PC-3 (cell line): ENCODE measurements at regions not wholly inside any gene's neighbourhood (a gene's known extent, or its start where the extent isn't known, plus 50 kb on each side); places are given as distances from the start of the nearest gene placed in this dataset.

ENCODE experiments used
- ATAC-seq: fragments of 200-7000 bp; cut with Tn5 transposase; 2 replicates; pipeline ENCODE4 v1.9.1; 2020; ENCODE audit warnings: mild to moderate bottlenecking, moderate library complexity
- BruUV-seq: library from RNA; stranded (reverse); fragments of 400-500 nt; replicated peaks from 2 replicates; lab custom pipeline; 2021; lab: Mats Ljungman, UMichigan
- CTCF ChIA-PET: fragments of 300-600 bp; sonication (Branson Sonifier 250); formaldehyde crosslinking; loops from one replicate; lab custom pipeline; 2022; ENCODE audit warnings: antibody characterized with exemption; lab: Charles Lee
- POLR2A ChIA-PET: fragments of 300-600 bp; sonication (Branson Sonifier 250); formaldehyde crosslinking; loops from one replicate; lab custom pipeline; 2022; ENCODE audit warnings: antibody characterized with exemption; ENCODE audit not compliant: unreplicated experiment; lab: Charles Lee
- DNase-seq: peaks from one replicate; pipeline ENCODE4 v3.0.0-alpha.2; 2015
- H2AFZ ChIP-seq: fragments of 300-600 bp; sonication (generic); 2 replicates; pipeline ENCODE4 v1.6.0; 2016; ENCODE audit warnings: antibody characterized with exemption, low read length
- H3F3A ChIP-seq: fragments of 300-600 bp; sonication (generic); one replicate; pipeline ENCODE4 v1.6.0; 2017; ENCODE audit warnings: antibody characterized with exemption, low read length, control low read depth, mild to moderate bottlenecking; ENCODE audit not compliant: unreplicated experiment
- H3K27ac ChIP-seq: fragments of 300-600 bp; sonication (generic); 2 replicates; pipeline ENCODE4 v1.5.1; 2016; ENCODE audit warnings: mild to moderate bottlenecking, low read length
- H3K27me3 ChIP-seq: fragments of 300-600 bp; sonication (generic); 2 replicates; pipeline ENCODE4 v1.6.1; 2016; ENCODE audit warnings: low read length, mixed read lengths
- H3K36me3 ChIP-seq: fragments of 300-600 bp; sonication (generic); 2 replicates; pipeline ENCODE4 v1.6.1; 2016; ENCODE audit warnings: low read depth, mixed run types, low read length, mixed read lengths
- H3K4me1 ChIP-seq: fragments of 300-600 bp; sonication (generic); 2 replicates; pipeline ENCODE4 v1.5.1; 2016; ENCODE audit warnings: low read length; ENCODE audit not compliant: insufficient read depth
- H3K4me2 ChIP-seq: fragments of 300-600 bp; sonication (generic); 2 replicates; pipeline ENCODE4 v1.6.0; 2016; ENCODE audit warnings: low read length
- H3K4me3 ChIP-seq: fragments of 300-600 bp; sonication (generic); 2 replicates; pipeline ENCODE4 v1.5.1; 2016; ENCODE audit warnings: mild to moderate bottlenecking, low read length, mixed read lengths
- H3K79me2 ChIP-seq: fragments of 300-600 bp; sonication (generic); 2 replicates; pipeline ENCODE4 v1.6.1; 2017; ENCODE audit warnings: low read length, mixed read lengths
- H3K9ac ChIP-seq: fragments of 300-600 bp; sonication (generic); 2 replicates; pipeline ENCODE4 v1.6.0; 2016; ENCODE audit warnings: mild to moderate bottlenecking, low read length
- H3K9me2 ChIP-seq: fragments of 300-600 bp; sonication (generic); replicated peaks from 2 replicates; pipeline ENCODE4 v1.6.1; 2016; ENCODE audit warnings: mixed run types, low read length, mixed read lengths
- H3K9me3 ChIP-seq: fragments of 300-600 bp; sonication (generic); 2 replicates; pipeline ENCODE4 v1.6.1; 2016; ENCODE audit warnings: low read length, mixed read lengths
- H4K20me1 ChIP-seq: fragments of 300-600 bp; sonication (generic); 2 replicates; pipeline ENCODE4 v1.6.1; 2016; ENCODE audit warnings: low read length, mixed read lengths
- CTCF ChIP-seq: fragments of 300-600 bp; sonication (generic); conservative IDR thresholded peaks from 2 replicates; pipeline ENCODE4 v1.5.1; 2017; ENCODE audit warnings: antibody characterized with exemption, low read depth, mild to moderate bottlenecking, low read length
- EZH2 ChIP-seq: fragments of 300-600 bp; sonication (generic); IDR thresholded peaks from one replicate; pipeline ENCODE4 v1.6.1; 2017; ENCODE audit warnings: antibody characterized with exemption, mild to moderate bottlenecking, low read length; ENCODE audit not compliant: unreplicated experiment
- EZH2phosphoT487 ChIP-seq: fragments of 300-600 bp; sonication (generic); IDR thresholded peaks from 2 replicates; pipeline ENCODE4 v1.6.1; 2018; ENCODE audit warnings: mild to moderate bottlenecking, antibody characterized with exemption, low read length, borderline replicate concordance
- intact Hi-C: fragments of 100-400 bp; cut with micrococcal nuclease; formaldehyde crosslinking; loops from 2 replicates; pipeline ENCODE4 v1.9.0; 2023

- Histone ChIP-seq H3K4me1 (no peaks in the 10 kb centered on the region), H3K9ac (no peak overlapping the region), H3K9me3 (no peaks in the 10 kb centered on the region), H3K36me3 (no peaks in the 10 kb centered on the region), H3K79me2 (no peaks in the 10 kb centered on the region), H4K20me1 (no peaks in the 10 kb centered on the region), H2AFZ (peak overlapping the region; percentile 51; the same call in 1 of the 2 replicates), H3K27me3 (no peaks in the 10 kb centered on the region), H3F3A (no peaks in the 10 kb centered on the region), H3K9me2 (no peaks in the 10 kb centered on the region), H3K4me2 (no peak overlapping the region), H3K4me3 (no peak overlapping the region), H3K27ac (no peak overlapping the region)
- intact Hi-C loops, result loop anchor here (10.0 kb wide), 1 partner anchor 149 kb away; no protein-coding TSS in a partner anchor
- CTCF ChIA-PET, result interaction anchor here (1.0 kb wide), 1 partner anchor 150 kb away, joined by 3 read pairs; no protein-coding TSS in a partner anchor
- POLR2A ChIA-PET, result no interaction called here
- TF ChIP-seq EZH2 (no peak), CTCF (peak; percentile 84)
- DNase-seq, result peak; percentile 78
- peak; percentile 99 for ATAC-seq
- BruUV-seq, result no TSS peak
Measured at GRCh38 chr3:176814285-176814684, 383.0 kb downstream of the TBL1XR1 start.

GRCh38 chr3:176807938-176808337 is 389.3 kb downstream of the TBL1XR1 start:
- Histone ChIP-seq H3K9ac (no peak overlapping the region), H3K9me3 (no peaks in the 10 kb centered on the region), H4K20me1 (no peaks in the 10 kb centered on the region), H3K79me2 (no peaks in the 10 kb centered on the region), H3K27ac (no peak overlapping the region), H2AFZ (no peak overlapping the region), H3F3A (no peaks in the 10 kb centered on the region), H3K4me2 (no peak overlapping the region), H3K4me3 (no peak overlapping the region), H3K9me2 (no peaks in the 10 kb centered on the region), H3K4me1 (no peaks in the 10 kb centered on the region), H3K27me3 (no peaks in the 10 kb centered on the region), H3K36me3 (no peaks in the 10 kb centered on the region)
- ATAC-seq, result no peak
- no TSS peak for BruUV-seq
- POLR2A ChIA-PET, result no interaction called here
- DNase-seq, result no peak
- CTCF ChIA-PET, result no interaction called here
- intact Hi-C loops, result no loop called here
- TF ChIP-seq CTCF (no peak), EZH2 (no peak), EZH2phosphoT487 (no peak)

- Histone ChIP-seq H2AFZ (no peak overlapping the region; the same call in 1 of the 2 replicates), H3K9me3 (no peaks in the 10 kb centered on the region), H3K9me2 (no peaks in the 10 kb centered on the region), H3F3A (no peaks in the 10 kb centered on the region), H3K27ac (no peak overlapping the region), H3K79me2 (no peaks in the 10 kb centered on the region), H3K9ac (no peak overlapping the region), H3K4me1 (no peaks in the 10 kb centered on the region), H3K27me3 (no peaks in the 10 kb centered on the region), H3K36me3 (no peaks in the 10 kb centered on the region), H3K4me2 (no peak overlapping the region), H3K4me3 (no peak overlapping the region), H4K20me1 (no peaks in the 10 kb centered on the region)
- ChIA-PET CTCF (no interaction called here), POLR2A (no interaction called here)
- peak; percentile 27 for DNase-seq
- TF ChIP-seq EZH2 (no peak), EZH2phosphoT487 (no peak), CTCF (no peak)
- no TSS peak for BruUV-seq
- intact Hi-C loops, result loop anchor here (5.0 kb wide), 1 partner anchor 57 kb away; no protein-coding TSS in a partner anchor
- no peak for ATAC-seq
Measured at GRCh38 chr3:176799675-176800074, 397.6 kb downstream of the TBL1XR1 start.
